Trophoblast cell (in vitro differentiated cells and primary cell): ENCODE measurements at regions not wholly inside any gene's neighbourhood (a gene's known extent, or its start where the extent isn't known, plus 50 kb on each side); places are given as distances from the start of the nearest gene placed in this dataset.

ENCODE experiments used
- DNase-seq, 2 donors: peaks; one replicate each; pipeline ENCODE4 v3.0.0-alpha.2; 2016
- H2AFZ ChIP-seq: 2 replicates; pipeline ENCODE4 v1.6.1; 2013; ENCODE audit warnings: low read length, moderate library complexity, mild to moderate bottlenecking; ENCODE audit not compliant: insufficient read depth, poor library complexity
- H2AK5ac ChIP-seq: 2 replicates; pipeline ENCODE4 v1.6.1; 2013; ENCODE audit warnings: mild to moderate bottlenecking, low read length
- H2BK120ac ChIP-seq: 2 replicates; pipeline ENCODE4 v1.6.1; 2013; ENCODE audit warnings: low read length, mild to moderate bottlenecking, moderate library complexity; ENCODE audit not compliant: insufficient read depth, poor library complexity
- H2BK12ac ChIP-seq: 2 replicates; pipeline ENCODE4 v1.6.1; 2013; ENCODE audit warnings: mild to moderate bottlenecking, low read length, moderate library complexity
- H2BK5ac ChIP-seq: 2 replicates; pipeline ENCODE4 v1.6.1; 2013; ENCODE audit warnings: low read length, low read depth, moderate library complexity, mild to moderate bottlenecking; ENCODE audit not compliant: poor library complexity
- H3K14ac ChIP-seq: 2 replicates; pipeline ENCODE4 v1.6.1; 2013; ENCODE audit warnings: mild to moderate bottlenecking, low read length
- H3K18ac ChIP-seq: 2 replicates; pipeline ENCODE4 v1.6.1; 2013; ENCODE audit warnings: mild to moderate bottlenecking, low read length
- H3K23ac ChIP-seq: 2 replicates; pipeline ENCODE4 v1.6.1; 2013; ENCODE audit warnings: low read length
- H3K27ac ChIP-seq: 2 replicates; pipeline ENCODE4 v1.5.1; 2013; ENCODE audit warnings: low read depth, mild to moderate bottlenecking, inconsistent platforms, low read length, moderate library complexity
- H3K27me3 ChIP-seq: 2 replicates; pipeline ENCODE4 v1.6.1; 2013; ENCODE audit warnings: inconsistent platforms, mild to moderate bottlenecking, low read length, moderate library complexity; ENCODE audit not compliant: insufficient read depth
- H3K36me3 ChIP-seq, 2 experiments: 1 replicate in 1 of 2; 2 replicates in 1 of 2; pipeline ENCODE4 v1.6.1; 2013; ENCODE audit warnings: low read length in 2 of 2, mild to moderate bottlenecking in 2 of 2, moderate library complexity in 1 of 2; ENCODE audit not compliant: insufficient read depth in 2 of 2, control insufficient read depth in 1 of 2
- H3K4ac ChIP-seq: 2 replicates; pipeline ENCODE4 v1.6.1; 2013; ENCODE audit warnings: low read depth, mild to moderate bottlenecking, low read length, moderate library complexity
- H3K4me1 ChIP-seq, 2 experiments: 1 replicate in 1 of 2; 2 replicates in 1 of 2; pipeline ENCODE4 v1.6.1; 2013; ENCODE audit warnings: low read length in 2 of 2, mild to moderate bottlenecking in 2 of 2, moderate library complexity in 1 of 2; ENCODE audit not compliant: insufficient read depth in 2 of 2, control insufficient read depth in 1 of 2
- H3K4me2 ChIP-seq: 2 replicates; pipeline ENCODE4 v1.6.1; 2013; ENCODE audit warnings: inconsistent platforms, mild to moderate bottlenecking, low read length, moderate library complexity
- H3K4me3 ChIP-seq: 2 replicates; pipeline ENCODE4 v1.5.1; 2013; ENCODE audit warnings: mild to moderate bottlenecking, low read depth, low read length, inconsistent platforms
- H3K79me1 ChIP-seq: one replicate; pipeline ENCODE4 v1.6.1; 2013; ENCODE audit warnings: low read length
- H3K79me2 ChIP-seq: 2 replicates; pipeline ENCODE4 v1.6.1; 2013; ENCODE audit warnings: low read length, mild to moderate bottlenecking; ENCODE audit not compliant: control insufficient read depth, insufficient read depth, poor library complexity
- H3K9ac ChIP-seq: 2 replicates; pipeline ENCODE4 v1.6.1; 2013; ENCODE audit warnings: mild to moderate bottlenecking, low read length
- H3K9me3 ChIP-seq: 2 replicates; pipeline ENCODE4 v1.6.1; 2013; ENCODE audit warnings: low read depth, mild to moderate bottlenecking, control low read depth, inconsistent platforms, low read length; ENCODE audit not compliant: insufficient read depth
- H4K12ac ChIP-seq: 2 replicates; pipeline ENCODE4 v1.6.1; 2013; ENCODE audit warnings: low read depth, mild to moderate bottlenecking, low read length, moderate library complexity
- H4K8ac ChIP-seq: 2 replicates; pipeline ENCODE4 v1.6.1; 2013; ENCODE audit warnings: low read depth, mild to moderate bottlenecking, low read length, moderate library complexity
- H4K91ac ChIP-seq: one replicate; pipeline ENCODE4 v1.6.1; 2013; ENCODE audit warnings: low read depth, mild to moderate bottlenecking, low read length, moderate library complexity
- WGBS: extraction: QIAGEN DNeasy Blood & Tissue Kit; methylation state at CpG from one replicate; pipeline ENCODE4 v1.1.7; 2013; ENCODE audit warnings: missing lambda C conversion rate; ENCODE audit not compliant: insufficient read length, insufficient coverage; ENCODE audit errors: extremely low coverage; 5-methylcytosine and 5-hydroxymethylcytosine counted together

GRCh38 chr11:119861160-119861559, 132.2 kb upstream of the NECTIN1 start:
- Histone ChIP-seq H3K9ac (no peak overlapping the region), H3K14ac (no peak overlapping the region), H3K23ac (no peak overlapping the region), H2BK5ac (no peak overlapping the region), H3K4me1 (peaks cover 0 to 2% of the 10 kb centered on the region in 2 experiments), H3K27me3 (no peaks in the 10 kb centered on the region), H4K91ac (no peak overlapping the region), H3K9me3 (peaks cover 2% of the 10 kb centered on the region), H2BK12ac (no peak overlapping the region), H4K8ac (no peak overlapping the region), H2AK5ac (no peak overlapping the region), H3K4ac (no peak overlapping the region), H3K4me3 (no peak overlapping the region), H3K27ac (no peak overlapping the region), H3K79me1 (no peaks in the 10 kb centered on the region), H3K4me2 (no peak overlapping the region), H3K36me3 (no peaks in the 10 kb centered on the region), H3K18ac (no peak overlapping the region), H2BK120ac (no peak overlapping the region), H2AFZ (no peak overlapping the region), H3K79me2 (no peaks in the 10 kb centered on the region), H4K12ac (no peak overlapping the region)
- WGBS, result no CpG with 5 or more reads among the region's 5 CpGs
- DNase-seq, result no peak

- Histone ChIP-seq H3K27ac (no peak overlapping the region), H3K4me1 (peaks cover 0 to 2% of the 10 kb centered on the region in 2 experiments), H3K4me3 (no peak overlapping the region), H4K8ac (no peak overlapping the region), H2BK5ac (no peak overlapping the region), H3K79me1 (no peaks in the 10 kb centered on the region), H2AFZ (no peak overlapping the region), H3K14ac (no peak overlapping the region), H2BK12ac (no peak overlapping the region), H3K27me3 (no peaks in the 10 kb centered on the region), H3K9me3 (peaks cover 2% of the 10 kb centered on the region), H4K12ac (no peak overlapping the region), H3K18ac (no peak overlapping the region), H3K23ac (no peak overlapping the region), H3K4ac (no peak overlapping the region), H3K79me2 (no peaks in the 10 kb centered on the region), H3K36me3 (no peaks in the 10 kb centered on the region), H3K9ac (no peak overlapping the region), H2BK120ac (no peak overlapping the region), H3K4me2 (no peak overlapping the region), H4K91ac (no peak overlapping the region), H2AK5ac (no peak overlapping the region)
- no peak for DNase-seq
- WGBS, result no CpG with 5 or more reads among the region's 5 CpGs
Measured at GRCh38 chr11:119860561-119861094, 131.6 kb upstream of the NECTIN1 start.

- H3K4ac ChIP-seq, result no peak overlapping the region
- H2AFZ ChIP-seq, result no peak overlapping the region
- H3K9ac ChIP-seq, result no peak overlapping the region
- H3K4me1 ChIP-seq, result peaks cover 0 to 2% of the 10 kb centered on the region in 2 experiments
- DNase-seq, result no peak
- H3K4me2 ChIP-seq, result no peak overlapping the region
- no peak overlapping the region for H3K27ac ChIP-seq
- H4K12ac ChIP-seq, result no peak overlapping the region
- H2BK12ac ChIP-seq, result no peak overlapping the region
- no peaks in the 10 kb centered on the region for H3K79me1 ChIP-seq
- no peaks in the 10 kb centered on the region for H3K27me3 ChIP-seq
- peak overlapping the region; percentile 18 for H3K4me3 ChIP-seq
- no CpG with 5 or more reads among the region's 4 CpGs for WGBS
- no peaks in the 10 kb centered on the region for H3K36me3 ChIP-seq
- no peak overlapping the region for H2BK5ac ChIP-seq
- H4K91ac ChIP-seq, result no peak overlapping the region
- no peak overlapping the region for H2AK5ac ChIP-seq
- peaks cover 2% of the 10 kb centered on the region for H3K9me3 ChIP-seq
- no peak overlapping the region for H3K18ac ChIP-seq
- H2BK120ac ChIP-seq, result no peak overlapping the region
- H3K23ac ChIP-seq, result no peak overlapping the region
- H3K14ac ChIP-seq, result no peak overlapping the region
- no peak overlapping the region for H4K8ac ChIP-seq
- H3K79me2 ChIP-seq, result no peaks in the 10 kb centered on the region
Measured at GRCh38 chr11:119859684-119860083, 130.7 kb upstream of the NECTIN1 start.

GRCh38 chr11:119858288-119858687, 129.3 kb upstream of the NECTIN1 start:
- Histone ChIP-seq H3K27ac (no peak overlapping the region), H3K27me3 (no peaks in the 10 kb centered on the region), H3K9ac (no peak overlapping the region), H3K79me1 (no peaks in the 10 kb centered on the region), H3K9me3 (peaks cover 2% of the 10 kb centered on the region), H3K4me3 (no peak overlapping the region), H3K4ac (no peak overlapping the region), H4K91ac (no peak overlapping the region), H2BK120ac (no peak overlapping the region), H4K8ac (no peak overlapping the region), H3K4me1 (peaks cover under 1 to 3% of the 10 kb centered on the region in 2 experiments), H3K18ac (no peak overlapping the region), H3K14ac (no peak overlapping the region), H3K79me2 (no peaks in the 10 kb centered on the region), H4K12ac (no peak overlapping the region), H3K4me2 (no peak overlapping the region), H3K23ac (no peak overlapping the region), H3K36me3 (no peaks in the 10 kb centered on the region), H2AFZ (no peak overlapping the region), H2BK12ac (no peak overlapping the region), H2AK5ac (no peak overlapping the region), H2BK5ac (no peak overlapping the region)
- no CpG with 5 or more reads among the region's 12 CpGs for WGBS
- no peak for DNase-seq
